Hematopoietic multipotent progenitor cell treated with erythropoietin and hydrocortisone succinate and interleukin-3 and kit ligand, for 15 days (in vitro differentiated cells): ENCODE measurements at regions not wholly inside any gene's neighbourhood (a gene's known extent, or its start where the extent isn't known, plus 50 kb on each side); places are given as distances from the start of the nearest gene placed in this dataset.

ENCODE experiments used
- DNase-seq: peaks from one replicate; pipeline ENCODE4 v3.0.0-alpha.2; 2015; ENCODE audit warnings: low spot score

DNA sequence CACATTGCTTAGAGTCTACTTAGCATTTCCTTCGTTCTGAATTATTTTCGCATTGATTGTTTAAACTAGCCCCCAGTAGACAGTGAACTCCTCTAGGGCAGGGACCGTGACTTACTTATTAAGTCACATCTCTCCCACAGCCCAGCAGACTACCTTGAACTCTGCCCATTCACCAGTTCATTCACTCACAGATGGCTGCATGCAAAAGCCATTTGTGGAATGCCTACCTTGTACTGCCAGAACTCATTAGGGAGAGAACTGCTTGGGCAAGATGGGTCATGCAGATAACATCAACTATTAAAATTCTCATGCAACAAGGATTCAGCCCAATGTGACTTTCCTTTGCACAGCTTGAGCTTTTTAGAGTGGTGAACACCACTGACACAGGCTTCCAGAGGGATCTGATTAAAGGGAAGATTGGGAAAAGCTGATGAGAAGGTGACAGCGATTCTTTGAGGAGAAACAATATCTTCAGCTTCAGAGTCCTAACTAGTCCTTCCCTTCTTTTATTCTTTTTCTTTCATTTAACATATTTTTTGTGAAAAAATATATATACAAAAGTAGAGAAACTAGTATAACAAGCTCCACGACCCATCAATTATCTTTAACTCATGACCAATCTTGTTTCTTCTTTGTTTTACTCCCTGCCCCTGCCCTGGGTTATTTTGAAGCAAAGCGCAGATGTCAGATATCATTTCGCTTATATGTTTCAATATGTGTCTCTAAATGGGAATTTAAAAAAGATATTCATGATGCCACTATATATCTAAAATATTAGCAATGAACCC, 273.9 kb downstream of the CDC5L start:
- DNase-seq: no peak

DNA sequence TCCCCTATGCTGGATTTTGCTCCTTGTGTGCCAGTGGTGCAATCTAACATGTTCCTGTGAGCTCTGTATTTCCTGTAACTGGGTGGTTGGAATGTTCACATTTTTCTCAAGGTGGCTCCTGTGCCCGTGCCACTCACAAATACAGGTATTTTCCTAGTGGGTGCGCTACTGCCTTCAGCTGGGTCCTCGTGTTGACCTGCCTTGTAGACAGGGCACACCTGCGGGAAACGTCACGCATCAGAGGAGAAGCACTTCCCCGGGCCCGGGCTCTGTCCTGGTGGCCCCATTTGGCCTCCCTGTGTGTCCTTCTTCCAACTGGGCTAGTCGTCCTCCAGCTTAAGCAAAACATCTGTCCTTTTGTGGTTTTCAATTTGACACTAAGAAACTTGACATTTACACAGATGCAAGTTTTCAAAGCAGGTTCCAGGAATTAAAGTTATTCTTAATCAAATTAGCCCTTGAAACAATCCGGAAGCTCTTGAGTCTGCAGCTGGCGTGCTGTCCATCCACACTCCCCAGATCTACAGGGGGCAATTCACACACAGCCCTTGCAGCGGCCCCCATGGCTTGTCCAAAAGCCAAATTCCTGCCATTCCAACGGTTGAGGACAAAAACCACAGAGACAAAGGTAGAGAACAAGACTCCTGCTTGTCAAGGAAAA, 275.1 kb downstream of the CDC5L start:
- no peak for DNase-seq

DNA sequence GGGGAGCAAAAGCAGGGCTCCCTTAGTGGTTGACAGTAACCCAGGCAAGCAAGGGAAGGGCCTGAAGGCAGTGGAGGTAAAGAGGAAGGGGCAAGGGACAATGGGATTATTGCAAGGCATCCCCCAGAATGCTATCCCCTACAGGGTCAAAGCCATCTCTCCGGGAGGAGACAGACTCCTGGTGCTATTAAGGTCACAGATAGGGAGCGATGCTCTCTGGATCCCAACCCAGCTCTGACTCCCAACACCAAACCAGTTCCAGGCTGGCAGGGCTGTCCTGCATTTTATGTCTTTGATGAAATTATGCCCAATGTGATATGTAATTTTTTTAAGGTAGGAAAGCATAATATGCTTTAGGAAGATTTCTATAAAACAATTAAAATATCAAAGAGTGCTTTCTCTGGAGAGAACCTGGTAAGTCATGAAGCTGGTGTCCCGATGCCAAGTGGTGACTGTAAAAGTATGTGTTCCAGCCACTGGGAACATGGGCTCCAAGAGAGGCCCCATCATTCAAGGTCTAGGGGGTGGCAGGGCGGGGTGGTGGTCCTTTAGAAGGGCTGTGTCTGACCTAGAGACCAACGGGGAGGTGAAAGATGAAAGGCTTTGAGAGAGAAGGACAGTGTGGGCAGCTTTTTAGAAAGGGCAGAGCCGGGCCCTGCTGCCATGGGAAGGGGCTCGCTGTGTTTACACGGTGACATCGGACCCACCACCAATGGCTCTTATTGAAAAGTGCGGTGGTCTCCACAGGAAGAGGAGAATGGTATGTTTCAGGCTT, 276.5 kb downstream of the CDC5L start:
- DNase-seq: no peak

DNA sequence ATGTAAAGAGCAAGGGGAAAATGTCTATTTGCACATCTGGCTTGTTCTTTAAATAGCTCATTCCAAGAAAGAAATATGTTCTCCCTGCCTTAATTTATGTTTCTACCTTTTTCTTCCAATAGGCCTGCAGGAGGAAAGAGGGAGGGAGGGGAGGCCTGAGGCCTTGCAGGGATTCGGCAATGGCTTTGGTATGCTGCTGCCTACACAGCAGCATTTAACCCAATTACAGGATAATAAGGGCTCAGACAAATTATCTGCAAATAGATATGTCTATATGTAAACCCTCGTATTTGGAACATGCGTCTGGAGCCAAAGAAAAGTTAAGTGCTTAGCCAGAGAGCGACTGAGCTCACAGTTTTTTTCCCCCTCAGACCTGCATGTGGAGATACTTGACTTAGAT, 277.2 kb downstream of the CDC5L start:
- no peak for DNase-seq

DNA sequence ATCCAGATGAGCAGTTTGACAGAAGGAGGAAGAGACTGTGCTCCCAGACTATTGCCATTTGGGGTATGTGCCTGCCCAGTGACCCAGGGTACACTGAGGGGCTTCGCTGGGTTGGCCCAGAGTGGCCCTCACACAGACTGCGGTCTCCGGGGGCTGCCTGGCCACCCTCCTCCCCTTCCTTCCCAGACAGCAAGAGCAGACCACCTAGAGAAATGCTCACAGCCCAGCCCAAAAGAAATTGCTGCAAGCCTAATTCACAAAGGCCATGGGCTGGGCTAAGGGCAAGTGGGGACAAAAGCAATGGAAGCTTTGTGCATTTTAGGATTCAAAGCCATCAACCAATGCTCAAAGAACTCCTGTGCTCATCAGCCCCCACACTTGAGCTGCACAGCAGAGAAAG, 277.6 kb downstream of the CDC5L start:
- DNase-seq: no peak

DNA sequence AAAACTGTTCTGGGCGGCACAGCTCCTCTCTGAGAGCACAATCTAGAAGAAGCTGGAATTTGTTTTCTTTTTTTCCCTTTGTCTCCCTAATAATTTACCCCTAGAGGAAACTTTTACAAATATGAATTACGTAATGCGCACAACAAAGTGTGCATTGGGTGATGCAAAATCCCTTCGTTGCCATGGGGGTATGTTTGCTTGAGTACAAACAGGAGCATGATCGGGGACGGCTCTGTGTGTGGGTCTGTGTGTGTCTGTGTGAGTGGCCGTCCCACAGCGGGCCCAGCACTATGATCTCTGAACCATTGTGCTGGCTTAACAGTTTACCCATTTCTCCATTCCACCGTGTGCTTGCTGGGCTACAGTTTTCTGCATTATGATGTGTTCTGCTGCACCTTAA, 278.2 kb downstream of the CDC5L start:
- no peak for DNase-seq

DNA sequence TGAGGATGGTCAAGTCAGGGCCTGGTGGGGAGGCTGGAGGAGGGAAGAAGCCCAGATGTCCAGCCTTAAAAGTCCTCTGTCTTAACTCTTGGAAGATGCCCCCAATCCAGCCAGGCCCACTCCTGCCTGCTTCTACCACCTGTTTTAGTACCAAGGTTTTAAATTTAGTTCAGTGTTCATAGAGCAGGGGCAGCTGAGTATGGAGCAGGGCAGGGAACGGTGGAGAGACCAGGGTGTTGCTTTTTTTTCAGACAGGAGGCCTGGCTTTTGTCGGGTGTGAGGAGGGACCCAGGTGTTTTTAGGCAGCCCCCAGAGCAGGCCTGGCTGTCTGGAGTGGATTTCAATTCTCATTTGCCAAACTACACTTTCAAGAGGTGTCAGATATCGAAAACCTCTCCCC, 278.8 kb downstream of the CDC5L start:
- no peak for DNase-seq

DNA sequence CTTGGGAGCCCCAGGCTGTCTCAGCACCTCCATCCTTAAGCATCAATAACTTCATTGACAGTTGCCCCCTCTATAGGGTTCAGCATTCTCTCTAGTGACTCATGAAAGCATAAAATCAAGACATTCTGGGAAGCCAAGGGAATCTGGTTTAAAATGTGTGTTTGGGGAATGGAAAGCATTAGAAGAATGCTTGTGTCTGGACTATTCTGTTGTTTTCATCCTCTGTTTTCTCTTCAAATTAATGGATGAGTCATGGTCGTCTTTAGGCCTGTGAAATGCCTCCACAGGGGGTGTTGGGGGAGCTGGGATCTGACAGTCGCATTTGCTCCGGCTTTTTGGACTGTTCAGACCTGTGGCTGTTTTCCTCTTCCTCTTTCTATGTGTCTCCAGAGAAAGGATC, 279.7 kb downstream of the CDC5L start:
- no peak for DNase-seq

DNA sequence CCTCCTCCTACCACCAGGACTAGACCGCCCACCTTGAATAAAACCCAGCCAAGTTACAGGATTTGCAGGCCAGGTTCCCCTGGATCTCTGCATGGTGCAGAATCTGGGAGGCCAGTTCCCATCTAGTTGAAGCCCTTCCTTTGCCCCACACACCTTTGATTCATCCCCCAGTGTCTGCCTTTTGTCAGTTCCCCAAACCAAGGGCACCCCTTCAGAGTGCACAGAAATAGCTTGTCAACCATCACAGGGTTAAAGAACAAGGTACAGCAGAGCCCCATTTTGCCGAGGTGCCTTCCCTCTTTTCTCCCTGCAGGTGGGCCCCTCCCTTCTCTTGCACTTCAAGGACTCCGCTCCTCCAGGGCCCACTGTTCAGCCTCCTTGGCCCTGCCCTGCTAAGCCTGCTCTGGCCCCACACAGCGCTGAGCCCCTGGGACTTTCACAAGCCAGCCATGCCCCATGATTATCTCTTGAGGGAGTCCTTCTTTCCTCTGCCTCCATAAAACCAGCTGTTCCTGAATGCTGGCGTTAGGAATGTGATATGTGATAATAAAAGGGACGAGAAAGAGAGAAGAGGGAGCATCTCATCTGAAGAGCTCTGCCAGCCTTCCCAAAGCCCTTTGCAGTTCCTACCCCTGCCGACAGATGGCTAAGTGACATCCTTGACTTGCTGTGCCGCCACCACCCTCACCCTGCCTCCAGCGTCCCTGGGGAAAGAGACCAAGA, 280.3 kb downstream of the CDC5L start:
- no peak for DNase-seq

DNA sequence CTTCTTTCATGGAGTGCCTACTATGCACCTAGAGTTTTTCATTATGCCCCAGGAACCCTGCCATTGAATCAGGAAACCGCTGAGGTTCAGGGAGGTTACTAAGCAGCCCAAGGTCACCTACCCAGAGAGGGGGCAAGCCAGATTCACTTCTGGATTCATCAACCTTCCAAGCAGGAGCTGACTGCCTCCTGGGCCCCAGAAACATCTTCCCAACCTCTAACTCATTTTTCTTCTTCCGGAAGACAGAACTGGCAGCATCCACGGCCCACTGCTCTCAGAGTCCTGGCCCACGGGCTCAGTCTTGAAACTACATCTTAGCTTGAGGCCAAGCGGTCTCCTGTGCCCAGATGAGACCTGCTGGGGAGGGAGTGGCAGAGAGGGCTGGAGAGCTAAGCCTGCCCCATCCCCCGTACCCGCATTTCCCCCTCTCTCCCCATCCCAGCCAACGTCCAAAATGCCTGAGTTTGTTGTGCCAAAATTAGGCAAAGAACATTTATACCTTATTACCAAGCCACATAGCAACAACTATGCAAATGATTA, 281.0 kb downstream of the CDC5L start:
- no peak for DNase-seq

DNA sequence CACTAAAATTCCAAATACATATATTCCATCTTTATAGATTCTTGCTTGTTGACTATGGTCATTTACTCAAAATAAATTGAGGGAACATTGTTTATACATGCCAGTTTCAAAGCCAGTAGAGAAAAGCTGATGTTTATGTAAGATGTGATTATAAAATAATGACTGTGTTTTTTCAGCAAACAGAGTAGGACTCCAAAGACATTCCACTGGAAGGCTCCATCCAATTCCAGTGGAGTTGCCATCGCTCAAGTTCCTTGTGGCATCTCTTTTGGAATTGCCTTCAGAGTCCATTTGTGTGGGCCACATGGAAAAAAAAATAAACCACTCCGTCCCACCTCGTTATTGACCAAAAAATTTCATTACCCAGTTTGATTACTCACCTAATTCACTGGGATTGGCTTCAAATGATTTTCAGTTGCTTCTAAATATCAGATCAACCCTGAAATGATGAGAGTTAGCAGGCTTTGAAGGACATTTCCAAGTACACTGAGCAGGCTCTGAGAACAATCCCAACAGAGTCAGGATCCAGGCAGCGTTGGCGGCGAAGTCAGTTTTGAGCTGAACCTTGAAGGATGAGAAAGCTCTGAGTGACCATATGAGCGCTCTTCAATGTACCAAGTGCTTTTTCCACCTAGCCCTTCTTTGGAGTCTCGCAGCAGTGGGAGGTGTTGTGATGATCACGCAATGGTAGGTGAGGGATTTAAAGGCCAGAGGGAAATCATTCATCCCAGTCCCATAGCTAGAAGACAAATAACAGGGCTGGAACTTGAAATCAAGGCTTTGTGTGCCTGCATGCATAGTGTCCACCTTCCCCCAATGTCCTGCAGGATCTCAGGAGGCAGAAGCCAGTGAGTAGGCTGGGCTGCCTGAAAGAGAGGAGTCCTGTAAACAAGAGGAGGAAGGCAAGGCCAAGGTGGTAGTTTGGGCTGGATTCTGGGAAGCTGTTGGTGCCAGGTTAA, 281.7 kb downstream of the CDC5L start:
- DNase-seq: no peak

DNA sequence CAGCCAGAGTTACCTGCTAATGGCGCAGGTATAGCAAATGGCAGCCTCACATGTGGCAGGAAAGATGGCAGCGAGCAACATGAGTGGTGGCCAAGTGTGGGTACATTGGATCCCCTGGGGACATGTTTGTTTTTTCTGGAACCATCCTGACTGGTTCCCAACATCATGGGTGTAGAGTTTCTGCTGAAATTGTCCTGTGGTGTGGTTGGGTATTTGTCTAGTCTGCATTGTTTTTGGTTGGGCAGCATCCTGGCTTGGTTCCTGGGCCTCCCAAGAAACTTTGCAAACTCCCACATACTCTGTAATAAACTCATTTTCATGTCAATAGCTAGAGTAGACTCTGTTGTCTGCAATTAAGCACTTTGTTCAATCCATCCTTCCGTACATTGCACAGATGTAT, 282.6 kb downstream of the CDC5L start:
- no peak for DNase-seq

DNA sequence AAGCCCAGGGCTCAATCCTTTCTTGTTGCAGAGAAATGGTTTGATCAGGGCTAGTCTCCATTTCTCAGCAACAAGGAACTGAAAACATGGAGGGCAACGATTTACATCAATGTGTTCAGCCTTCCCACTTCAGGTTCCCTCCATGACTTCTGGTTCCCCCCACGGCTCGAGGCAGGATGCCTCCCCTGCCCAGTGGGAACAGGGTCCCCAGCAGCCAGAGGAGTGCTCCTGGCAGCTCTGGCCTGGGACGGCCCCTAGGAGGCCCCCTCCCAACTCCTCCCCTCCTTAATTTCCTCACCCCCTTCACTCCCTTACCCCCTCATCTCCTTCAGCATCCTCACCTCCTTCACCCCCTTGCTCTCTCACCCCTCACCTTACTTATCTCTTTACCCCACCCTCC, 283.8 kb downstream of the CDC5L start:
- DNase-seq: no peak

DNA sequence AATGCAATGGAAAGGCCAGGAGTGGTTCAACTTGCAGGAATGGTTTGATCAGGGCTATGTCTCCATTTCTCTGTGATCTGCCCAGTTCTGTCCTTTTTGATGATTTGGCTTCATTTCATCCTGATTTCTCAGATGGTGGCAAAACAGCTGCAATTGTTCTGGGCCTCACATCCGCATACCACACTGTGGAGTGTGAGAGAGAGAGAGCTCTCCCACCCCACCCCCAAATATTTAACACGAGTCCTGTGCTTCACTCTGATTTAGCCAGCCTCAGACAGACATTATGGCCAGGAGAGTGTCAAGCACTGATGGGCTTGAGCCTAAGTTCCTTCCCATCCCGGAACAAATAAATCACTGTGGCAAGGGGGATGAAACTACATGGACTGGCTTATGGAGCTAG, 284.6 kb downstream of the CDC5L start:
- no peak for DNase-seq

DNA sequence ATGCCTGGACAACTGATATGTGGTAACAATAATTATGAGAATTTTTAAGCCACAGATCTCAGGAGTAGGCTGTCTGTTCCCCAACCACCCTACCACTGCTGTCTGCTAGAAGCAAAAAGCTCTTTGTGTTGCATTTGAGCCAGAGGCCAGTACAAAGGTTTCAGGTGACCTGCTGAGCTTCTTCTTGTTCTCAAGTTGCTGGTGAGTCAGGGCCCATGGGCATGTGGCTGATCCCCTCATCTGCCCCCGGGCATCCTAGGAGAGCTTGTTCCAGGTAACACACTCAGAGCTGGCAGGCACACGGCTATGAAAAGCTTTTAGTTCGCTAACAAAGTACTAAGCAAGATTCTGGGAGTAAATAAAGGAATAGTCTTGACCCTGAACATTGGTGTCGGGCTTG, 285.3 kb downstream of the CDC5L start:
- DNase-seq: no peak

DNA sequence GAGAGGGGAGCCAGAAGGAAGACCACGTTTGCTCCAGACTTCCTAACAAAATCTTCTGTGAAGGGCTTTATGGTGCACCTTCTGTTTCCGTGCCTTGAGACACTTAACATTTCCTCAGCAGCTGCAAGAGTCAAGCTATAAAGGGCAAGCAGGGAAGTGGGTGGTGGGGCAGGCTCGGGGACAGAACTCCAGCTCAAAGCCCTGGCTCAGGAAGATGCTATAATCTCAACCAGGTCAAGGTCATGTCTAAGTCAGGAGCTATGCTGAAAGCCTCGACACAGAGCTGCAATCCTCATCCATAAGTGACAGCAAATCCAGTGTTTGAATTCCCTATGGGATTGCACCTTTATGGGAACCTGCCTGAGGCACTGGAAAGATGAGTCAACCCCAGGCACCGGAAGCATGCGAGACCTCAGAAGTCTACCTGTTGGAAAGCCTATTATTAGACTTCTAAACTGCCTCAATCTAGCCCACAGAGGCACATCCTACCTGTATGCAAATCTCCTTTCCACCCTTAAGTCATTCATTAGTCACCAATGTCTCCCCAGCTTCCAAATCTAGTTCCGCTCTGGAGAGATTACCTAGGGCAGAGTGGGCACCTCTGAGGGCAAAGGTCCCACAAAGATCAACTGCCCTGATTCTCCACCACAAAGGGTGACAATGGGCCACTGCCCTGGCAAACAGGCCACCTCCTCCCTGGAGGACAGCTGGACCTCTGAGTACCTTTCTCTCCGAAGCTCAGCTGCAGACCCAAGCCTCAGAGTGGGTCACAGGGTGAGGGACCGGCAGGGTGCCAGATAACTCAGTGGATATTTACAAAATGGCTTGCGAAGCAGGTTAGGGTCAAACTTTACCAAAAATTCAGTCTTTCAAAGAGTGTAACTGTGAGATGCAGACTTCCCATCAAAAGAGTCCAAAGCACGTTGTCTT, 287.0 kb downstream of the CDC5L start:
- DNase-seq: no peak

DNA sequence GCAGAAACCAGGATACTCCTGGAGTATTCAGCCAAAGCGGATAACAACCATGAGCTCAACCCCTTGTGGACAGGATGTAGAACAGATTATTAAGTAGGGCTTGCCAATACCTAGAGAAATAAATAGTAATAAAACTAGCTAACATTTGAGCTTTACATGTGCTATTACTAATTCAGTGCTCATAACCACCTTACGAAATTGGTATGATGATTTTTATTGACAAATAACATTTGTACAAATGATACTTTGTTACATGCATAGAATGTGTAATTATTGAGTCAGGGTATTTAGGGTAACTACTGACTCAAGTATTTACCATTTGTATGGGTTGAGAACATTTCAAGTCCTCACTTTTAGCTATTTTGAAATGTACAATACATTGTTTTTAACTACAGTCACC, 287.9 kb downstream of the CDC5L start:
- no peak for DNase-seq

DNA sequence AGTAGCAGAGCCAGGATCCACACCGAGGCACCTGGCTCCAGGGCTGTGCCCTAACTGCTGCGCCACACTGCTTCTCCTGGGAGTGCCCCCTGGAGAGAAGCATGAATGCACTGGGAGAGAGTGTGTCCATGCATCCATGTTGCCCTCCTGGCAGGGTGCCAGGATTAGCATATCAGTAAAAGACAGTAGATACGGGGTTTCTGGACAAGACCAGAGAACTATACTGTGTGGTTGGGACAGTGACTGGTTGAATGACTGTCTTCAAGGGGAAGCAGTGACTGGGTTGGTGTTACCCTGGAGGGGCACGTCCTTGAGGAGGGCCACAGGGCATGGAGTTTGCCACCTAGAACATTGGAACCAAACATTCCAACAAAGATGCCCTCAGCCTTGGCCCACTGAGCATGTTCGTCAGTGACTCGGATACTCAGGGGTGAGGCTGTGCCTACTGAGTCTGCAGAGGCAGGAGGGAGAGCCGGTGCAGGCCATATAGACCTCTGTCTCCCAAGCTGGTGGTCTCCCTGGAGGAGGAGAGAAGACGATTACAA, 288.8 kb downstream of the CDC5L start:
- DNase-seq: no peak

DNA sequence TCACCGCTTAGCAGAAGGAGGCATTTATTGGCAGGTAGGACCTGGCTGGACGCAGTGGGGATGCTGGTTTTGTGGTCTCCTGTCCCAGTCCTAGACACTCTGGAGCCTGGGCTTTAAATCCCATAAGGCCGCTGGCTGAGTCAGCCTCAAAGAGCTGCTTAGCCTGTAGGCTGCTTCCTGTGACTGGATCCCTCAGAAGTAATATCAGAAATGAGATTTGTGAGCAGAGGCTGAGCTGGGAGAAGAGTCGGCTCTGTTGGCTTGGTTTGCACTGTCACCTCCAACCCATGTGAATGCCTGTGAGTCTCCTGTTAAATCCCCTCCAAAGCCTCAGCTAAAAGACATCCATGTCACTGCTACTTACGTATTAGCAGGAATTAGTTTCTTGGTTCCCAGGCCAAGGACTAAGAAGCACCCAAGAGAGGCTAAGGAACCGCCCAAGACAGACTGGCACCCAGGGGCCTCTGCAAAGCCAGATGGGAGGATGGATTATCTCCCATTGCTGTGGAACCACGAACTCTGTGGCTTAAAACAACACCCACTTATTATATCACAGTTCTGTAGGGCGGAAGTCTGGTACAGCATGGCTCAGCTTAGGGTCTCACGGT, 289.4 kb downstream of the CDC5L start:
- no peak for DNase-seq
